Tibial nerve (tissue), 4 donors: ENCODE measurements at regions not wholly inside any gene's neighbourhood (a gene's known extent, or its start where the extent isn't known, plus 50 kb on each side); places are given as distances from the start of the nearest gene placed in this dataset.

Experiments used
- DNase-seq, 2 donors: peaks; one replicate each; pipeline ENCODE4 v3.0.0-alpha.2; 2019; ENCODE audit warnings: low spot score in 2 of 2
- H3K27ac ChIP-seq, 4 donors: fragments of 200-600 bp; sonication (generic) in 3 of 4; one replicate each; pipeline ENCODE4 v1.5.1; 2017 to 2019; ENCODE audit warnings: mild to moderate bottlenecking in 1 of 4
- H3K27me3 ChIP-seq, 2 donors: fragments of 200-600 bp; sonication (generic) in 1 of 2; one replicate each; pipeline versions ENCODE4 v1.5.1 to v1.6.0; 2017 to 2019
- H3K36me3 ChIP-seq, 3 donors: fragments of 200-600 bp; sonication (generic); one replicate each; pipeline ENCODE4 v1.5.1; 2018 to 2019
- H3K4me1 ChIP-seq, 4 donors: fragments of 200-600 bp; sonication (generic) in 3 of 4; one replicate each; pipeline ENCODE4 v1.5.1; 2017 to 2019
- H3K4me3 ChIP-seq, 4 donors: fragments of 200-600 bp; sonication (generic) in 3 of 4; one replicate each; pipeline ENCODE4 v1.5.1; 2017 to 2019; ENCODE audit warnings: mild to moderate bottlenecking in 1 of 4, moderate library complexity in 1 of 4
- H3K9me3 ChIP-seq, 4 donors: fragments of 200-600 bp; sonication (generic) in 3 of 4; one replicate each; pipeline ENCODE4 v1.5.1; 2017 to 2019
- EP300 ChIP-seq, 2 donors: sonication (generic); formaldehyde crosslinking; IDR thresholded peaks; one replicate each; pipeline ENCODE4 v1.6.1; 2017; ENCODE audit warnings: antibody characterized with exemption in 2 of 2, mild to moderate bottlenecking in 1 of 2
- POLR2A ChIP-seq, 2 donors: fragments of 450-650 bp; IDR thresholded peaks; one replicate each; pipeline ENCODE4 v1.6.1; 2017; ENCODE audit warnings: antibody characterized with exemption in 2 of 2, mild to moderate bottlenecking in 2 of 2, moderate library complexity in 2 of 2
- WGBS, 2 donors: methylation state at CpG; one replicate each; pipeline ENCODE4 v1.1.5; 2018; 5-methylcytosine and 5-hydroxymethylcytosine counted together
- TF ChIP-seq, protein P1 (sequence below), 5 experiments: fragments of 200-600 bp in 3 of 5; fragments of 450-650 bp in 2 of 5; sonication (generic) in 3 of 5; IDR thresholded peaks; one replicate each; pipeline ENCODE4 v1.5.1; 2016 to 2019; ENCODE audit warnings: antibody characterized with exemption in 5 of 5, mild to moderate bottlenecking in 3 of 5, moderate library complexity in 2 of 5

DNA sequence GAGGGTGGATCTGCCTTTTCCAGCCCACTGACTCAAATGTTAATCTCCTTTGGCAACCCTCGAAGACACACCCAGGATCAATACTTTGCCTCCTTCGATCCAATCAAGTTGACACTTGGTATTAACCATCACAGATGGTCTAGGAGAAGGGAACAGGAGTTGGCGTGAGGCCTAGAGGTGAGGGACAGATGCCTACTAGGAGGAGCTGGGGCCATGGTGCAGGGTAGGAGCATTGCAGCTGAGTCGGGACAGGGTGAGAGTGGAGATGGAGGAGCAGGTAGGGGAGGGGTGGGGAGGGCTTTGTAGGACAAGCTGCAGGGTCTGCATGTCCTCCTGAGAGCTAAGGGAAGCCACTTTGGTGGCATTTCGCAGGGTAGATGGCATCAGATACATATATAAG, 140.0 kb downstream of the VAPA start:
- 98 to 99% methylated on average over 5 of the region's 5 CpGs for WGBS, 2 donors
- peaks cover 0 to 66% (median 30%) of the 10 kb centered on the region in 4 donors for H3K4me1 ChIP-seq

DNA sequence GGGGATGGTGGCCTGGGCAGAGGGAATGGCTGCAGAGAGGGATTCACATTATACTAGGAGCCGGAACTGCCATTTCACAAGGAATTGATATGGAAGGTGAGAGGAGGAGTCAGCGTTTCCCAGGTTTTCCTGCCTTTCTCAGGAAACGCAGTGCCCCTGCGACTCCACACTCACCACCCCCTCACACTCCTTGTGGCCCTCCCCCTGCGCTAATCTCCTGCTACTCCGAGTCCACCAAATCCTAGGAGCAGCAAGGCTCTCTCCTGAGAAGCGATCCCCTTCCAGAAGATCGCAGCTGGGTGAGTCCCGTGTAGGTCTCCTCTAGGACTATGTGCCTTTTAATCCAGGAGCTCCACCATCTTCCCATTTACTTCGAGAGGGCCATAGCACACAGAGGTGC, 140.6 kb downstream of the VAPA start:
- TF ChIP-seq EP300 (IDR thresholded peaks at IDR 0.05) (no peak), POLR2A (IDR thresholded peaks at IDR 0.05) (no peak)
- TF ChIP-seq, protein P1, sequence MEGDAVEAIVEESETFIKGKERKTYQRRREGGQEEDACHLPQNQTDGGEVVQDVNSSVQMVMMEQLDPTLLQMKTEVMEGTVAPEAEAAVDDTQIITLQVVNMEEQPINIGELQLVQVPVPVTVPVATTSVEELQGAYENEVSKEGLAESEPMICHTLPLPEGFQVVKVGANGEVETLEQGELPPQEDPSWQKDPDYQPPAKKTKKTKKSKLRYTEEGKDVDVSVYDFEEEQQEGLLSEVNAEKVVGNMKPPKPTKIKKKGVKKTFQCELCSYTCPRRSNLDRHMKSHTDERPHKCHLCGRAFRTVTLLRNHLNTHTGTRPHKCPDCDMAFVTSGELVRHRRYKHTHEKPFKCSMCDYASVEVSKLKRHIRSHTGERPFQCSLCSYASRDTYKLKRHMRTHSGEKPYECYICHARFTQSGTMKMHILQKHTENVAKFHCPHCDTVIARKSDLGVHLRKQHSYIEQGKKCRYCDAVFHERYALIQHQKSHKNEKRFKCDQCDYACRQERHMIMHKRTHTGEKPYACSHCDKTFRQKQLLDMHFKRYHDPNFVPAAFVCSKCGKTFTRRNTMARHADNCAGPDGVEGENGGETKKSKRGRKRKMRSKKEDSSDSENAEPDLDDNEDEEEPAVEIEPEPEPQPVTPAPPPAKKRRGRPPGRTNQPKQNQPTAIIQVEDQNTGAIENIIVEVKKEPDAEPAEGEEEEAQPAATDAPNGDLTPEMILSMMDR (IDR thresholded peaks at IDR 0.05), result no peak
- no peak overlapping the region for H3K27ac ChIP-seq
- H3K36me3 ChIP-seq, result no peaks in the 10 kb centered on the region
- no peaks in the 10 kb centered on the region for H3K27me3 ChIP-seq
- peaks cover 0 to 70% (median 32%) of the 10 kb centered on the region in 4 donors for H3K4me1 ChIP-seq
- DNase-seq, result no peak
- no peak overlapping the region for H3K4me3 ChIP-seq
- no peaks in the 10 kb centered on the region for H3K9me3 ChIP-seq
- WGBS, 2 donors, result 94 to 95% methylated on average over 10 of the region's 10 CpGs

More for the DNA sequence above, 140.0 kb downstream of the VAPA start:
- no peak for DNase-seq
- Histone ChIP-seq H3K27ac (no peak overlapping the region), H3K36me3 (no peaks in the 10 kb centered on the region), H3K27me3 (no peaks in the 10 kb centered on the region), H3K9me3 (no peaks in the 10 kb centered on the region), H3K4me3 (no peak overlapping the region)
- TF ChIP-seq, protein P1 (IDR thresholded peaks at IDR 0.05), result no peak
- TF ChIP-seq POLR2A (IDR thresholded peaks at IDR 0.05), result no peak
- no peak for TF ChIP-seq EP300 (IDR thresholded peaks at IDR 0.05)

DNA sequence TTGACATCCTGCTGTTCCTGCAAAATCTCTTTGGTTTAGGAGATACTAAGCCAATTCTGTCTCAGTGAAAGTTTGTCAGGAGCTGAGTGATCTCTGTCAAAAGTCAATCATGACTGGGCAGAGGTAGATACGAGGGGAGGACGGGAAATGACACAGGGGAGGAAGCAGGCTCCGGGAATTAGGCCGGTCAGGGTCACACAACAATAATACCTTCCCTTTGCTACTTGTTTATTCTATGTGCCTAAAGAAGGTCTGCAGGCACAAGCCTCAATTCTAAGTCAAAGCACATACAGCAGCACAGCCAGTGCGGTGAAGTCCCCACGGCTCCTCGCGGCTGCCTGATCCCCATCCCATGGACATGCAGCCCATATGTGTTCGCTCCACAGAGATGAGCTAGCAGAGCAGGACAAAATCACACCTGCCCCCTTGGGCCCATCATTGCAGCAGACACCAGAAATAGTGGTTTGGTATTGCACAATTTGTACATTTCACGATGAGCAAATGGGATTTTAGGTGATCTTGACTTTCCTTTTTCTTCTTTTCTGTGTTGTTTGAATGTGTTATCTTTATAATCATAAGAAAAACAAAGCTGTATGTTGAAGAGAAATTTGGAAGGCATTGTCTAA, 141.4 kb downstream of the VAPA start:
- 91 to 94% methylated on average over 10 of the region's 10 CpGs for WGBS, 2 donors
- TF ChIP-seq EP300 (IDR thresholded peaks at IDR 0.05) (peak in 1 of 2 donors; percentile 11), POLR2A (IDR thresholded peaks at IDR 0.05) (no peak)
- TF ChIP-seq, protein P1 (IDR thresholded peaks at IDR 0.05), result no peak
- Histone ChIP-seq H3K9me3 (no peaks in the 10 kb centered on the region), H3K27ac (no peak overlapping the region), H3K36me3 (no peaks in the 10 kb centered on the region), H3K4me1 (peaks cover 0 to 70% (median 37%) of the 10 kb centered on the region in 4 donors), H3K27me3 (no peaks in the 10 kb centered on the region), H3K4me3 (no peak overlapping the region)
- no peak for DNase-seq

DNA sequence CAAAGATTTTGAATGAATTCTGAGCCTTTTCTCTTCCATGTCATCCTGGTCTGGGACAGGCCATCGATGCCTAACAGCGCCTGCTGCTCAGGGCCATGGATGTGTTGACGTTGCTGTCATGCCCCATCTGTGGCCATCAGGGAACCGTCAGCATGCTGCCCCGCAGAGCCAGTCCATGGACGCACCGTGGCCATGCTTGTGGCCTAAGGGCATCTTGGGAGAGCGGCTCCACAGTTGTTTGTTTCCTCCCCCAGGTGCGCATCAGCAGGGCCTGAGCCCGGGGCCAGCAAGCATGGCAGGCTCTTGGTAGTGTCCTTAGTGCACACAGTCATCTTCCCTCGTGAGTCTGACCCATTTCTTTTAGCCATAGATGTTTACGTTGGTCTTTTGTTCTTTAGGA, 142.7 kb downstream of the VAPA start:
- Histone ChIP-seq H3K27me3 (no peaks in the 10 kb centered on the region), H3K4me3 (no peak overlapping the region), H3K9me3 (no peaks in the 10 kb centered on the region), H3K27ac (no peak overlapping the region), H3K4me1 (peaks cover 0 to 70% (median 38%) of the 10 kb centered on the region in 4 donors), H3K36me3 (no peaks in the 10 kb centered on the region)
- TF ChIP-seq POLR2A (IDR thresholded peaks at IDR 0.05) (no peak), EP300 (IDR thresholded peaks at IDR 0.05) (no peak)
- TF ChIP-seq, protein P1 (IDR thresholded peaks at IDR 0.05), result no peak
- WGBS, 2 donors, result 94 to 99% methylated on average over 10 to 12 of the region's 12 CpGs
- DNase-seq, result no peak

DNA sequence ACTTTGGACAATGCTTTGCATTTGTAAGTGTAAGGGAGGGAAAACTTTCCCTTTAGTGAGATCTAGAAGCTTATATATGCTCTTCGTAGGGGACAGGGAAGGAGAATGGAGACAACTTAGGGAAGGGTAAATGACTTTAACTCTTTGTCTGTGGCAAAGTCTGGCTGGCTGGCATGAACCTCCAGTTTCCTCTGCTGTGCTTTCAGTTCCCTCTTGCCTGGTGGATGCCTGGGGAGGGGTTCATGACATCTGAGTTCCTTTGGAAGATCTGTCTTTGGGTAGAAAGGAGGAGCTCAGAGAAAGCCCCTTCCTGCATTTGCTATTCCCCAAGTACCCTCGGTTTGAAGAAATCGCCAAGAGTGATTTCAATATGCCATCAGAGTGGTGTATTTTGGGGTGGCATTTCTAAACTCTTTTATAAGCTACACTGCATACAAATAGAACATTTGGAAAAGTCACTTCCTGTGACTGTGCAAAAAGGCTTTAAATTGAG, 143.6 kb downstream of the VAPA start:
- WGBS, 2 donors, result 51 to 56% methylated on average over 3 of the region's 3 CpGs
- Histone ChIP-seq H3K4me1 (peaks cover 0 to 70% (median 34%) of the 10 kb centered on the region in 4 donors), H3K27me3 (no peaks in the 10 kb centered on the region), H3K36me3 (no peaks in the 10 kb centered on the region), H3K4me3 (no peak overlapping the region), H3K27ac (peak overlapping the region in 3 of 4 donors; percentile 35 to 86 (median 82)), H3K9me3 (no peaks in the 10 kb centered on the region)
- TF ChIP-seq EP300 (IDR thresholded peaks at IDR 0.05), result no peak
- TF ChIP-seq, protein P1 (IDR thresholded peaks at IDR 0.05), result no peak
- TF ChIP-seq POLR2A (IDR thresholded peaks at IDR 0.05), result no peak
- DNase-seq, result no peak
